ENCODE measurements at regions not wholly inside any gene's neighbourhood (a gene's known extent, or its start where the extent isn't known, plus 50 kb on each side); places are given as distances from the start of the nearest gene placed in this dataset.

DNA sequence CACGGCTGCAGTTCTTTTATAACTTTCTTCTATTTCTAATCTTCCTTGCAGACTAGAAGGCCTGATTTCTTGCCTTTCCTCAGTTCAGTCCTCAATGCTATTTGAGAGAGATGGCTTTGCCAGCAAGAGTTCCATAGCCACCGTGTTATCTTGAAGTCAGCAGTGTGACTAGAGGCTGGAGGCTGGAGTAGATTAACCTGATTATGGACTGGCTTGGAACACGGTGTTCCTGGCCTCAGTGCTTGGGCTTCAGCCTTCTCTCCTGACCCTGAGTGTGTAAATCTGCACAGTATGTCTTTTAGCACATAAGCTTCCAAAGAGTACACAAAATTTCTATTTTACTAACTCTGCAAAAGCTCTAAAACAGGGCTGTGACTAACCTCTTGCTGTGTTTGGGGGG is 61.4 kb downstream of the CCDC54 start:
- H3K27ac ChIP-seq (ENCODE audit: low read depth in 1 of 2, low read length in 2 of 2) = no peak overlapping the region
- ATAC-seq (ENCODE audit: poor library complexity) (no peak), DNase-seq (no peak)
- Mint-ChIP-seq H3K27me3 (peaks cover 3% of the 10 kb centered on the region), H3K9me3 (no peaks in the 10 kb centered on the region), H3K27ac (no peak overlapping the region), H3K36me3 (ENCODE audit: low read depth) (no peaks in the 10 kb centered on the region), H3K4me3 (no peak overlapping the region), H3K4me1 (ENCODE audit: low read depth) (no peaks in the 10 kb centered on the region)
- TF ChIP-seq, protein P1, sequence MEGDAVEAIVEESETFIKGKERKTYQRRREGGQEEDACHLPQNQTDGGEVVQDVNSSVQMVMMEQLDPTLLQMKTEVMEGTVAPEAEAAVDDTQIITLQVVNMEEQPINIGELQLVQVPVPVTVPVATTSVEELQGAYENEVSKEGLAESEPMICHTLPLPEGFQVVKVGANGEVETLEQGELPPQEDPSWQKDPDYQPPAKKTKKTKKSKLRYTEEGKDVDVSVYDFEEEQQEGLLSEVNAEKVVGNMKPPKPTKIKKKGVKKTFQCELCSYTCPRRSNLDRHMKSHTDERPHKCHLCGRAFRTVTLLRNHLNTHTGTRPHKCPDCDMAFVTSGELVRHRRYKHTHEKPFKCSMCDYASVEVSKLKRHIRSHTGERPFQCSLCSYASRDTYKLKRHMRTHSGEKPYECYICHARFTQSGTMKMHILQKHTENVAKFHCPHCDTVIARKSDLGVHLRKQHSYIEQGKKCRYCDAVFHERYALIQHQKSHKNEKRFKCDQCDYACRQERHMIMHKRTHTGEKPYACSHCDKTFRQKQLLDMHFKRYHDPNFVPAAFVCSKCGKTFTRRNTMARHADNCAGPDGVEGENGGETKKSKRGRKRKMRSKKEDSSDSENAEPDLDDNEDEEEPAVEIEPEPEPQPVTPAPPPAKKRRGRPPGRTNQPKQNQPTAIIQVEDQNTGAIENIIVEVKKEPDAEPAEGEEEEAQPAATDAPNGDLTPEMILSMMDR (IDR thresholded peaks at IDR 0.05) = no peak
- no peaks in the 10 kb centered on the region for H3K27me3 ChIP-seq (ENCODE audit: control insufficient read depth in 1 of 2, insufficient read depth in 2 of 2, low read length in 2 of 2)
- no peak overlapping the region for H3K4me3 ChIP-seq (ENCODE audit: low read length)
- no peaks in the 10 kb centered on the region for H3K36me3 ChIP-seq (ENCODE audit: insufficient read depth, low read length)
- intact Hi-C loops (cut with DNase I, micrococcal nuclease) = no loop called here
- no peaks in the 10 kb centered on the region for H3K9me3 ChIP-seq (ENCODE audit: control insufficient read depth in 1 of 2, insufficient read depth in 1 of 2, low read length in 2 of 2)
- H3K4me1 ChIP-seq (ENCODE audit: insufficient read depth, low read length) = no peaks in the 10 kb centered on the region
- ChIA-PET POLR2A (no interaction called here), CTCF (no interaction called here)

DNA sequence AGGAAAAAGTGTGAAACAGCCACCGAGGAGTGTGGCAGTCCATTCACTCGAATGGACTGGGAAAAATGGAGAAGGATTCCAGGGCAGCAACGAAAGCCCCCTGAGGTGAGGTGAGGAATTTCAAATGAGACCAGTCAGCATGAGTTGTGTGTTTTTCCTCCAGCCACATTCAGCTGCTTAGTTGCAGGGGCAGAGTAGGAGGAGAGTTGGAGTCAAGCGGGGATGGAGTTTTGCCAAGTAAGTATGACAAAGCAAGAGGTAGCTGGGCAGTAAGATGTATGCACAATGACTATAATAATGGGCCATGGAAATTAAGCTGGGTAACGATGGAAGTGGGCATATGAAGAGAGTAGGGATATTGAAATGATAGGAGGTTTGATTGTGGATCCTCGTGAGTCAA is 64.4 kb downstream of the CCDC54 start:
- H3K27me3 ChIP-seq (ENCODE audit: control insufficient read depth in 1 of 2, insufficient read depth in 2 of 2, low read length in 2 of 2) = no peaks in the 10 kb centered on the region
- DNase-seq = no peak
- Mint-ChIP-seq H3K9me3 (no peaks in the 10 kb centered on the region), H3K4me1 (ENCODE audit: low read depth) (no peaks in the 10 kb centered on the region), H3K4me3 (no peak overlapping the region), H3K27ac (no peak overlapping the region), H3K36me3 (ENCODE audit: low read depth) (no peaks in the 10 kb centered on the region), H3K27me3 (peaks cover 3% of the 10 kb centered on the region)
- H3K36me3 ChIP-seq (ENCODE audit: insufficient read depth, low read length) = no peaks in the 10 kb centered on the region
- ChIA-PET CTCF (no interaction called here), POLR2A (no interaction called here)
- H3K4me3 ChIP-seq (ENCODE audit: low read length) = no peak overlapping the region
- TF ChIP-seq, protein P1 (IDR thresholded peaks at IDR 0.05) = no peak
- H3K4me1 ChIP-seq (ENCODE audit: insufficient read depth, low read length) = no peaks in the 10 kb centered on the region
- H3K27ac ChIP-seq (ENCODE audit: low read depth in 1 of 2, low read length in 2 of 2) = no peak overlapping the region
- H3K9me3 ChIP-seq (ENCODE audit: control insufficient read depth in 1 of 2, insufficient read depth in 1 of 2, low read length in 2 of 2) = no peaks in the 10 kb centered on the region
- ATAC-seq (ENCODE audit: poor library complexity) = no peak
- intact Hi-C loops (cut with DNase I, micrococcal nuclease) = no loop called here

DNA sequence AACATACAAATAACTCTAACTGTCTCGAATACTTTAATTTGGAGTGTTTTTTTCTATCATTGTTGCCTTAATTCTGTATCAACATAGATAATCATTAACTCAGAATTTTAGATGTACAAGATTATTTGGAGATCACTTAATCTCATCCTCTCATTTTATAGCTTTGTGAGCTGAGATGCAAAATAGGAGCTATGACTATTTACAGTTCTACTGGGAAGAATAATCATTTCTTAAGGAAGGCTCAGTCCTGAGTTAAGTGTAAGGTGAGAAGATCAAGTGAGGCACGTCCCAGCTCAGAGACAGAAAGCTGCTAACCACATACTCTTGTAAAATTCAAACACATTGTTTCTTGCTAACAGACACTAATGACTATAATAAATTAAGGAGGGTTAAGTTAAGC is 66.2 kb downstream of the CCDC54 start:
- H3K4me3 Mint-ChIP-seq = no peak overlapping the region
- intact Hi-C loops (cut with DNase I, micrococcal nuclease) = no loop called here
- no peaks in the 10 kb centered on the region for H3K4me1 Mint-ChIP-seq (ENCODE audit: low read depth)
- H3K9me3 Mint-ChIP-seq = no peaks in the 10 kb centered on the region
- ATAC-seq (ENCODE audit: poor library complexity) (no peak), DNase-seq (no peak)
- Histone ChIP-seq H3K9me3 (ENCODE audit: control insufficient read depth in 1 of 2, insufficient read depth in 1 of 2, low read length in 2 of 2) (no peaks in the 10 kb centered on the region), H3K36me3 (ENCODE audit: insufficient read depth, low read length) (no peaks in the 10 kb centered on the region), H3K4me3 (ENCODE audit: low read length) (no peak overlapping the region), H3K27me3 (ENCODE audit: control insufficient read depth in 1 of 2, insufficient read depth in 2 of 2, low read length in 2 of 2) (no peaks in the 10 kb centered on the region), H3K4me1 (ENCODE audit: insufficient read depth, low read length) (no peaks in the 10 kb centered on the region), H3K27ac (ENCODE audit: low read depth in 1 of 2, low read length in 2 of 2) (no peak overlapping the region)
- no peaks in the 10 kb centered on the region for H3K27me3 Mint-ChIP-seq
- TF ChIP-seq, protein P1 (IDR thresholded peaks at IDR 0.05) = no peak
- ChIA-PET CTCF (interaction anchor here (0.9 kb wide), 1 partner anchor 8 kb away, joined by 3 read pairs; no protein-coding TSS in a partner anchor), POLR2A (no interaction called here)
- no peaks in the 10 kb centered on the region for H3K36me3 Mint-ChIP-seq (ENCODE audit: low read depth)
- no peak overlapping the region for H3K27ac Mint-ChIP-seq
